Neuronal stem cell (in vitro differentiated cells): ENCODE measurements at regions not wholly inside any gene's neighbourhood (a gene's known extent, or its start where the extent isn't known, plus 50 kb on each side); places are given as distances from the start of the nearest gene placed in this dataset.

ENCODE experiments used
- DNase-seq: peaks from one replicate; pipeline ENCODE4 v3.0.0-alpha.2; 2013; ENCODE audit warnings: low spot score
- H2AFZ ChIP-seq: one replicate; pipeline ENCODE4 v1.6.1; 2013; ENCODE audit warnings: mild to moderate bottlenecking, low read length, inconsistent platforms
- H2AK5ac ChIP-seq: 2 replicates; pipeline ENCODE4 v1.6.1; 2013; ENCODE audit warnings: low read depth, mild to moderate bottlenecking, inconsistent platforms, low read length, moderate library complexity, mixed read lengths
- H2BK120ac ChIP-seq: 2 replicates; pipeline ENCODE4 v1.6.1; 2013; ENCODE audit warnings: low read depth, mild to moderate bottlenecking, inconsistent platforms, low read length, moderate library complexity, mixed read lengths
- H2BK12ac ChIP-seq: one replicate; pipeline ENCODE4 v1.6.1; 2013; ENCODE audit warnings: low read length, inconsistent platforms
- H2BK15ac ChIP-seq: 2 replicates; pipeline ENCODE4 v1.6.1; 2013; ENCODE audit warnings: mild to moderate bottlenecking, low read length, inconsistent platforms, mixed read lengths
- H2BK5ac ChIP-seq: one replicate; pipeline ENCODE4 v1.6.1; 2013; ENCODE audit warnings: inconsistent platforms, mild to moderate bottlenecking, low read length, moderate library complexity
- H3K14ac ChIP-seq: one replicate; pipeline ENCODE4 v1.6.1; 2013; ENCODE audit warnings: low read length, inconsistent platforms
- H3K18ac ChIP-seq: 2 replicates; pipeline ENCODE4 v1.6.1; 2013; ENCODE audit warnings: low read length, inconsistent platforms
- H3K23ac ChIP-seq: 2 replicates; pipeline ENCODE4 v1.6.1; 2013; ENCODE audit warnings: low read depth, mild to moderate bottlenecking, mixed read lengths, low read length, inconsistent platforms; ENCODE audit not compliant: poor library complexity
- H3K27ac ChIP-seq: replicated peaks from 3 replicates; pipeline ENCODE4 v1.5.1; 2013; ENCODE audit warnings: low read length, inconsistent platforms
- H3K27me3 ChIP-seq, 3 experiments: 2 replicates each; pipeline ENCODE4 v1.6.1; 2013; ENCODE audit warnings: low read length in 3 of 3, mild to moderate bottlenecking in 2 of 3, inconsistent platforms in 1 of 3, low read depth in 1 of 3, mixed read lengths in 1 of 3, moderate library complexity in 1 of 3; ENCODE audit not compliant: control insufficient read depth in 3 of 3, insufficient read depth in 3 of 3
- H3K36me3 ChIP-seq, 2 donors: replicated peaks in 1 of 2; 2 replicates each; pipeline ENCODE4 v1.6.1; 2013; ENCODE audit warnings: low read length in 2 of 2; ENCODE audit not compliant: control insufficient read depth in 2 of 2, insufficient read depth in 2 of 2
- H3K4ac ChIP-seq: 2 replicates; pipeline ENCODE4 v1.6.1; 2013; ENCODE audit warnings: inconsistent platforms, mild to moderate bottlenecking, low read length, moderate library complexity
- H3K4me1 ChIP-seq, 2 donors: 1 replicate in 1 of 2; 2 replicates in 1 of 2; pipeline ENCODE4 v1.6.1; 2013; ENCODE audit warnings: low read length in 2 of 2, low read depth in 1 of 2; ENCODE audit not compliant: control insufficient read depth in 2 of 2, insufficient read depth in 1 of 2
- H3K4me2 ChIP-seq: one replicate; pipeline ENCODE4 v1.6.1; 2013; ENCODE audit warnings: mild to moderate bottlenecking, low read length, inconsistent platforms; ENCODE audit not compliant: insufficient read depth, poor library complexity, severe bottlenecking
- H3K4me3 ChIP-seq, 2 donors: 2 replicates each; pipeline ENCODE4 v1.5.1; 2013; ENCODE audit warnings: low read length in 2 of 2, mild to moderate bottlenecking in 2 of 2, inconsistent platforms in 1 of 2, moderate library complexity in 1 of 2
- H3K79me1 ChIP-seq: one replicate; pipeline ENCODE4 v1.6.1; 2013; ENCODE audit warnings: low read depth, mild to moderate bottlenecking, inconsistent platforms, low read length, moderate library complexity
- H3K9ac ChIP-seq: one replicate; pipeline ENCODE4 v1.6.1; 2013; ENCODE audit warnings: mild to moderate bottlenecking, low read depth, low read length, inconsistent platforms; ENCODE audit not compliant: poor library complexity
- H3K9me3 ChIP-seq, 2 donors: replicated peaks in 1 of 2; 2 replicates each; pipeline versions ENCODE3 to v1.6.1; 2013; ENCODE audit warnings: low read length in 2 of 2, mild to moderate bottlenecking in 2 of 2, inconsistent platforms in 1 of 2, low read depth in 1 of 2, mixed read lengths in 1 of 2, moderate library complexity in 1 of 2; ENCODE audit not compliant: control insufficient read depth in 2 of 2, insufficient read depth in 1 of 2
- H4K8ac ChIP-seq: one replicate; pipeline ENCODE4 v1.6.1; 2013; ENCODE audit warnings: low read depth, mild to moderate bottlenecking, inconsistent platforms, low read length, moderate library complexity
- H4K91ac ChIP-seq: one replicate; pipeline ENCODE4 v1.6.1; 2013; ENCODE audit warnings: low read length, low read depth, mild to moderate bottlenecking, inconsistent platforms; ENCODE audit not compliant: poor library complexity
- WGBS, 2 donors: extraction: QIAGEN DNeasy Blood & Tissue Kit; methylation state at CpG; one replicate each; pipeline ENCODE4 v1.1.7; 2013; ENCODE audit warnings: missing lambda C conversion rate in 2 of 2, mixed read lengths in 1 of 2; ENCODE audit not compliant: insufficient read length in 2 of 2, insufficient replicate concordance in 1 of 2; ENCODE audit errors: extremely low coverage in 2 of 2; 5-methylcytosine and 5-hydroxymethylcytosine counted together

DNA sequence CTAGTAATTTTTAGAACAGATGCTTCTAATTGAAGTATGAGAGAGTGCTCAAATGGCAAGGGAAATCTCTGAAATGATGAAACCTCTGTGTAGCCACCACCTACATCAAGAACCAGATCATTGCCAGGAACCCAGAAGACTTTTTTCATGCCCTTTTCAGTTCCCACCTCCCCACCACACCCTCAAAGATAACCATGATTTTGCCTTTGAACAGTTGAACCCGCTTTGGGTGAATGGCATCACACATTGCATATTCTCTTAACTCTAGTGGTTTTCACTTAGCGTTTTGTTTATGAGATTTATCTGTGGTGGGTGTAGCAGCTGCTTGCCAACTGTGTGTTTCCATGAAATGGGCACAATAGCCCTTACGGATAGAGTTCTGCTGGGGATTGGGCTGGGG lies 142.9 kb upstream of the HDAC4 start:
- no peak overlapping the region for H2BK5ac ChIP-seq
- no peak overlapping the region for H3K4me3 ChIP-seq
- H3K18ac ChIP-seq, result no peak overlapping the region
- no peaks in the 10 kb centered on the region for H3K36me3 ChIP-seq
- no peak overlapping the region for H2AK5ac ChIP-seq
- H3K14ac ChIP-seq, result no peak overlapping the region
- H2BK15ac ChIP-seq, result no peak overlapping the region
- H3K79me1 ChIP-seq, result no peaks in the 10 kb centered on the region
- no peak overlapping the region for H3K4me2 ChIP-seq
- no peak overlapping the region for H2AFZ ChIP-seq
- no peak overlapping the region for H3K23ac ChIP-seq
- no CpG with 5 or more reads among the region's 3 CpGs for WGBS, 2 donors
- H2BK12ac ChIP-seq, result no peak overlapping the region
- H3K9ac ChIP-seq, result no peak overlapping the region
- H3K4ac ChIP-seq, result no peak overlapping the region
- no peak overlapping the region for H4K8ac ChIP-seq
- no peaks in the 10 kb centered on the region for H3K9me3 ChIP-seq
- H3K27me3 ChIP-seq, result no peaks in the 10 kb centered on the region
- no peak overlapping the region for H2BK120ac ChIP-seq
- H3K27ac ChIP-seq, result no peak overlapping the region
- DNase-seq, result no peak
- H3K4me1 ChIP-seq, result peaks cover 0 to 1% of the 10 kb centered on the region in 2 donors
- H4K91ac ChIP-seq, result no peak overlapping the region

DNA sequence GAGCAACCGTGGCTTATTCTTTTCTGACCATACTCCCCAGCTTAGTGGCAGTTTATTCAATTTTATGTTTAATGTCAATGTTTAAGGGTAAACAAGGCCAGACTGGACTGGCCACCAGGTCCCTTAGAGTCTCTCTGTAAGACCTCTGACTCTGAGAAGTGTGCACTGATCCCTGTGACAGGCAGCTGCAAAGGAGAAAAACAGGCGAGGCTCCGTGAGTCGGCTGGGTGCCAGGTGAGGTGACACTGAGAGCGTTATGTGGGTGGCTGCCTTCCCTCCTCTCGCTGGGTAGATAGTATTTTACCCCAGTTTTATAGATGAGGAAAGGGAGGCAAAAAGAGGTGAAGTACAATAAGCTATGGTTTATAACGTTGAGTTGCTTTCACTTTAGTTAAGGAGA lies 139.4 kb upstream of the HDAC4 start:
- no peak for DNase-seq
- Histone ChIP-seq H3K4me3 (no peak overlapping the region), H3K18ac (no peak overlapping the region), H3K9ac (no peak overlapping the region), H3K14ac (no peak overlapping the region), H3K79me1 (no peaks in the 10 kb centered on the region), H3K4me1 (peaks cover 0 to 3% of the 10 kb centered on the region in 2 donors), H2BK12ac (no peak overlapping the region), H2BK5ac (no peak overlapping the region), H3K4me2 (no peak overlapping the region), H3K27me3 (no peaks in the 10 kb centered on the region), H3K9me3 (no peaks in the 10 kb centered on the region), H2AK5ac (no peak overlapping the region), H2BK15ac (no peak overlapping the region), H3K4ac (no peak overlapping the region), H3K23ac (no peak overlapping the region), H4K8ac (no peak overlapping the region), H3K36me3 (no peaks in the 10 kb centered on the region), H4K91ac (no peak overlapping the region), H3K27ac (no peak overlapping the region), H2AFZ (no peak overlapping the region), H2BK120ac (no peak overlapping the region)
- WGBS, 2 donors, result no CpG with 5 or more reads among the region's 7 CpGs

DNA sequence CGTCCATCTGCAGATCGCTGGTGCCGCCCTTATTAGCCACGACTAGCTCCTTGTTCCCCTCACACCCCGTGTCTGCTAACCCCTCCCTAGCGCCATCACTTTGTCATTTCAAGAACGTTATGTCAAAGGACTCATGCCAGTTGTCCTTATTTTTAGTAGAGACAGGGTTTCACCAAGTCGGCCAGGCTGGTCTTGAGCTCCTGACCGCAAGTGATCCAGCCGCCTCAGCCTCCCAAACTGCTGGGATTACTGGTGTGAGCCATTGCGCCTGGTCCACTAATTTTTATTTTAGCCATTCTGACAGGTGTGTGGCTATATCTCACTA lies 138.9 kb upstream of the HDAC4 start:
- Histone ChIP-seq H3K4me3 (no peak overlapping the region), H3K36me3 (no peaks in the 10 kb centered on the region)
- no CpG with 5 or more reads among the region's 11 CpGs for WGBS, 2 donors

DNA sequence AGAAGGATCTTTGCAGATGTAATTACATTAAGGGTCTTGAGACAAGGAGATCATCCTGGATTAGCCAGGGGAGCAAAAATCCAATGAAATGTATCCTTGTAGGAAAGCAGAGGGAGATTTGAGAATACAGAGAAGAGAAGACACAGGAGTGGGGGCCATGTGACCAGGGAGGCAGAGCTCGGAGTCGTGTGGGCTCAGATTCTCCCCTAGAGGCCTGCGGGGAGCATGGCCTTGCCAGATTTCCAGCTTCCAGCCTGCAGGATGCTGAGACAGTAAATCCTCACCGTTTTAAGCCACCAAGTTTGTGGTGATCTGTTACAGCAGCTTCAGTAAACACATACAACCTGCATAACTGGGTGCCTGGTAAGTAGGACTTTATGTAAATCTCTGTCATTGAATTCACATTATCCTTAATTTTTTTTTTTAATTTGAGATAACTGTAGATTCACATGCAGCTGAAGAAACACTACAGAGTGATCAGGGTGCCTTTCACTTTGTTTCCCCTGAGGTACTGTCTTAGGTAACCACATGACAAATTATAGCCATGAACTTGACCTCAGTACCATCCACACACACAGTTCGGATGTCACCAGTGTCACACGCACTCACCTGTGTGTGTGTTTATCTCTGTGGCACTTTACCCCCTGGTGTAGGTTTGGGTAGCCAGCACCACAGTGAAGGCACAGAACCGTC lies 138.4 kb upstream of the HDAC4 start:
- H3K18ac ChIP-seq, result no peak overlapping the region
- H3K79me1 ChIP-seq, result no peaks in the 10 kb centered on the region
- no peak overlapping the region for H3K4me2 ChIP-seq
- H3K36me3 ChIP-seq, result no peaks in the 10 kb centered on the region
- no peak overlapping the region for H3K23ac ChIP-seq
- H2BK120ac ChIP-seq, result no peak overlapping the region
- no peak overlapping the region for H2BK15ac ChIP-seq
- H3K9ac ChIP-seq, result no peak overlapping the region
- H3K4ac ChIP-seq, result no peak overlapping the region
- WGBS, 2 donors, result no CpG with 5 or more reads among the region's 7 CpGs
- no peak overlapping the region for H3K14ac ChIP-seq
- H3K27me3 ChIP-seq, result no peaks in the 10 kb centered on the region
- no peak overlapping the region for H4K91ac ChIP-seq
- H2AFZ ChIP-seq, result no peak overlapping the region
- no peak overlapping the region for H2AK5ac ChIP-seq
- H3K4me1 ChIP-seq, result peaks cover 0 to 3% of the 10 kb centered on the region in 2 donors
- H3K9me3 ChIP-seq, result peaks cover 0 to 1% of the 10 kb centered on the region in 2 donors
- no peak overlapping the region for H4K8ac ChIP-seq
- no peak overlapping the region for H3K4me3 ChIP-seq
- no peak overlapping the region for H2BK5ac ChIP-seq
- H3K27ac ChIP-seq, result no peak overlapping the region
- H2BK12ac ChIP-seq, result no peak overlapping the region
- DNase-seq, result no peak

More for the DNA sequence above, 138.9 kb upstream of the HDAC4 start:
- H2BK5ac ChIP-seq, result no peak overlapping the region
- no peak overlapping the region for H3K4me2 ChIP-seq
- no peak overlapping the region for H2BK15ac ChIP-seq
- H3K9ac ChIP-seq, result no peak overlapping the region
- H2BK12ac ChIP-seq, result no peak overlapping the region
- no peak overlapping the region for H3K23ac ChIP-seq
- H3K18ac ChIP-seq, result no peak overlapping the region
- no peak overlapping the region for H2BK120ac ChIP-seq
- H3K27ac ChIP-seq, result no peak overlapping the region
- H3K27me3 ChIP-seq, result no peaks in the 10 kb centered on the region
- H3K4me1 ChIP-seq, result peaks cover 0 to 3% of the 10 kb centered on the region in 2 donors
- H3K14ac ChIP-seq, result no peak overlapping the region
- H3K4ac ChIP-seq, result no peak overlapping the region
- H3K9me3 ChIP-seq, result peaks cover 0 to under 1% of the 10 kb centered on the region in 2 donors
- H4K91ac ChIP-seq, result no peak overlapping the region
- H2AK5ac ChIP-seq, result no peak overlapping the region
- H4K8ac ChIP-seq, result no peak overlapping the region
- H2AFZ ChIP-seq, result no peak overlapping the region
- H3K79me1 ChIP-seq, result no peaks in the 10 kb centered on the region
- no peak for DNase-seq
